ENCODE measurements at regions not wholly inside any gene's neighbourhood (a gene's known extent, or its start where the extent isn't known, plus 50 kb on each side); places are given as distances from the start of the nearest gene placed in this dataset.

DNA sequence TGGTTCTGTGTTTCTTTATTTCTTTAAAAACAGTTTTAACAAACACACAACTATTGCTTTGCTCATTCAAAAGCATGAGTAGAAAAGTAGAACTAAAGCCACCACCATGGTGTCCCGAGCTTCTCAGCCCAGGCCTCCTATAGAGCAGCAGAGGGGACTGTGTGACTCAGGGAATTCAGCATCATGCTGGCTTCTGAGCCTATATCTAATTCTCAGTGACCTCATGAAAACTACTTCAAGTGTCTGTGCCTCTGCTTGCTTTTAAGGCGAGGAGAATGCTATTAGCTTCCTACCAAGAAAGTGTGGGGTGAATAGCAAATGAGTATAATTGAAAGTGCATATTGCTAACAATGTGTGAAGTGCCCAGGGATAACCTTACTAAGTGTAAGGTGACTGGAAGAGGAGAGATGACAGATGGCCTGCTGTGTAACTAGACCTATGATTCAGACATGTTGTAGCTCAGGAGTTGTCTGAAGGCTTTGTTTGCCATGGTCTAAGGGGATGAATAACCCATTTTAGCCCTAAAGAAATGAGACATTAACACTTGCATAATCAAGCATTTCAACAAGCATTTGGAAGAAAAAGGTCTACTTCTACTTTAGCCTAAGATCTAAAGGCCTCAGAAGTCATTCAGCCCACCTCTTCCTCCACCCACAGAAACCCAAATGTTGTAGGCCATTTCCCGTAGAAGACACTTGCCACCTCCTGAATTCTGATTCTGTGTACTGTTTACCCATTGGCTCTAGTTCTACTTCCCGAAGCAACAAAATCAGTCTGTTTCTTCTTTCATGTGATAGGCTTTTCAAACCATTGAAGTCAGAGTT, 121.5 kb upstream of the ARG1 start:
- H3K79me2 ChIP-seq (ENCODE audit: control insufficient read depth, insufficient read depth, low read length): no peaks in the 10 kb centered on the region
- FAIRE-seq: no peak
- H3K36me3 ChIP-seq (ENCODE audit: control insufficient read depth in 2 of 2, extremely low read depth in 1 of 2, insufficient read depth in 2 of 2, low read length in 2 of 2): no peaks in the 10 kb centered on the region
- TF ChIP-seq CTCF (optimal IDR thresholded peaks at IDR 0.05 in 1 of 3, IDR thresholded peaks at IDR 0.05 in 1 of 3, conservative IDR thresholded peaks at IDR 0.05 in 1 of 3; ENCODE audit: extremely low read depth in 1 of 3, insufficient read depth in 2 of 3, low read length in 3 of 3) (no peak), EZH2 (IDR thresholded peaks at IDR 0.05; ENCODE audit: low read length) (no peak)
- no peak for DNase-seq (ENCODE audit: low read depth, low spot score)
- H3K9me3 ChIP-seq (ENCODE audit: control insufficient read depth, low read depth, low read length): no peaks in the 10 kb centered on the region
- H3K9ac ChIP-seq (ENCODE audit: control insufficient read depth, extremely low read depth, insufficient read depth, low read length): no peak overlapping the region
- no peaks in the 10 kb centered on the region for H3K9me1 ChIP-seq (ENCODE audit: control insufficient read depth, extremely low read depth, insufficient read depth, low read length)
- H3K27me3 ChIP-seq (ENCODE audit: control insufficient read depth, extremely low read depth, insufficient read depth, low read length): no peaks in the 10 kb centered on the region
- no peak overlapping the region for H3K4me2 ChIP-seq (ENCODE audit: control insufficient read depth, extremely low read depth, insufficient read depth, low read depth, low read length)
- no peaks in the 10 kb centered on the region for H3K4me1 ChIP-seq (ENCODE audit: control insufficient read depth, extremely low read depth, insufficient read depth, low read length)
- H2AFZ ChIP-seq (ENCODE audit: control insufficient read depth, low read length): no peak overlapping the region
- H4K20me1 ChIP-seq (ENCODE audit: control insufficient read depth, extremely low read depth, insufficient read depth, low read length): no peaks in the 10 kb centered on the region
- dilution Hi-C loops (cut with MboI; ENCODE audit: extremely low pct_ligation_motif_present, low sequenced_read_pairs): no loop called here
- H3K27ac ChIP-seq (ENCODE audit: control insufficient read depth, insufficient read depth, low read length): no peak overlapping the region
- no peak overlapping the region for H3K4me3 ChIP-seq (ENCODE audit: control insufficient read depth in 2 of 3, extremely low read depth in 1 of 3, insufficient read depth in 2 of 3, low read depth in 1 of 3, low read length in 3 of 3)

GRCh38 chr6:131453803-131454202, 119.2 kb upstream of the ARG1 start:
- DNase-seq (ENCODE audit: low read depth, low spot score) (no peak), FAIRE-seq (no peak)
- H3K4me3 ChIP-seq (ENCODE audit: control insufficient read depth in 2 of 3, extremely low read depth in 1 of 3, insufficient read depth in 2 of 3, low read depth in 1 of 3, low read length in 3 of 3): no peak overlapping the region
- no peaks in the 10 kb centered on the region for H3K36me3 ChIP-seq (ENCODE audit: control insufficient read depth in 2 of 2, extremely low read depth in 1 of 2, insufficient read depth in 2 of 2, low read length in 2 of 2)
- no peaks in the 10 kb centered on the region for H3K9me3 ChIP-seq (ENCODE audit: control insufficient read depth, low read depth, low read length)
- H3K9me1 ChIP-seq (ENCODE audit: control insufficient read depth, extremely low read depth, insufficient read depth, low read length): no peaks in the 10 kb centered on the region
- dilution Hi-C loops (cut with MboI; ENCODE audit: extremely low pct_ligation_motif_present, low sequenced_read_pairs): no loop called here
- H2AFZ ChIP-seq (ENCODE audit: control insufficient read depth, low read length): no peak overlapping the region
- no peak overlapping the region for H3K9ac ChIP-seq (ENCODE audit: control insufficient read depth, extremely low read depth, insufficient read depth, low read length)
- no peak for TF ChIP-seq CTCF (optimal IDR thresholded peaks at IDR 0.05 in 1 of 3, IDR thresholded peaks at IDR 0.05 in 1 of 3, conservative IDR thresholded peaks at IDR 0.05 in 1 of 3; ENCODE audit: extremely low read depth in 1 of 3, insufficient read depth in 2 of 3, low read length in 3 of 3)
- TF ChIP-seq EZH2 (IDR thresholded peaks at IDR 0.05; ENCODE audit: low read length): no peak
- no peak overlapping the region for H3K4me2 ChIP-seq (ENCODE audit: control insufficient read depth, extremely low read depth, insufficient read depth, low read depth, low read length)
- no peaks in the 10 kb centered on the region for H3K4me1 ChIP-seq (ENCODE audit: control insufficient read depth, extremely low read depth, insufficient read depth, low read length)
- no peak overlapping the region for H3K27ac ChIP-seq (ENCODE audit: control insufficient read depth, insufficient read depth, low read length)
- H3K27me3 ChIP-seq (ENCODE audit: control insufficient read depth, extremely low read depth, insufficient read depth, low read length): no peaks in the 10 kb centered on the region
- no peaks in the 10 kb centered on the region for H4K20me1 ChIP-seq (ENCODE audit: control insufficient read depth, extremely low read depth, insufficient read depth, low read length)
- H3K79me2 ChIP-seq (ENCODE audit: control insufficient read depth, insufficient read depth, low read length): no peaks in the 10 kb centered on the region
